Lung (tissue), 11 donors: ENCODE measurements at regions not wholly inside any gene's neighbourhood (a gene's known extent, or its start where the extent isn't known, plus 50 kb on each side); places are given as distances from the start of the nearest gene placed in this dataset.
A peak's percentile ranks its signal among the peaks of the same experiment; 100 is the strongest.

Experiments used
- ATAC-seq: fragments of 200-7000 bp; cut with Tn5 transposase; one replicate; pipeline ENCODE4 v1.9.1; 2020; ENCODE audit warnings: moderate number of reproducible peaks; ENCODE audit not compliant: insufficient read depth, low FRiP score
- DNase-seq, 3 donors: peaks; one replicate each; pipeline ENCODE4 v3.0.0-alpha.2; 2013 to 2017
- H3K27ac ChIP-seq, 2 donors: one replicate each; pipeline ENCODE4 v1.5.1; 2013; ENCODE audit warnings: mild to moderate bottlenecking in 2 of 2, moderate library complexity in 2 of 2, control low read depth in 1 of 2, inconsistent platforms in 1 of 2, low read depth in 1 of 2, low read length in 1 of 2
- H3K27me3 ChIP-seq, 3 donors: one replicate each; pipeline ENCODE4 v1.5.1; 2013; ENCODE audit warnings: low read length in 2 of 3; ENCODE audit not compliant: control insufficient read depth in 3 of 3, insufficient read depth in 3 of 3
- H3K36me3 ChIP-seq, 4 donors: one replicate each; pipeline ENCODE4 v1.5.1; 2013; ENCODE audit warnings: low read length in 4 of 4, mild to moderate bottlenecking in 1 of 4, moderate library complexity in 1 of 4; ENCODE audit not compliant: control insufficient read depth in 4 of 4, insufficient read depth in 4 of 4
- H3K4me1 ChIP-seq, 5 donors: one replicate each; pipeline ENCODE4 v1.5.1; 2013; ENCODE audit warnings: low read length in 5 of 5, mild to moderate bottlenecking in 2 of 5, moderate library complexity in 1 of 5; ENCODE audit not compliant: control insufficient read depth in 5 of 5, insufficient read depth in 5 of 5
- H3K4me3 ChIP-seq: one replicate; pipeline ENCODE4 v1.5.1; 2013; ENCODE audit warnings: mild to moderate bottlenecking, control low read depth, moderate library complexity
- H3K9ac ChIP-seq, 2 donors: one replicate each; pipeline ENCODE4 v1.5.1; 2013; ENCODE audit warnings: low read length in 2 of 2, control low read depth in 1 of 2; ENCODE audit not compliant: insufficient read depth in 1 of 2
- H3K9me3 ChIP-seq, 4 donors: one replicate each; pipeline ENCODE4 v1.5.1; 2013; ENCODE audit warnings: low read length in 3 of 4, mild to moderate bottlenecking in 1 of 4, moderate library complexity in 1 of 4; ENCODE audit not compliant: control insufficient read depth in 4 of 4, insufficient read depth in 3 of 4
- CTCF ChIP-seq: IDR thresholded peaks from 2 replicates; pipeline ENCODE4 v1.5.1; 2012; ENCODE audit warnings: mild to moderate bottlenecking; ENCODE audit errors: control extremely low read depth, extremely low read depth
- WGBS, 2 donors: extraction: QIAGEN DNeasy Blood & Tissue Kit; methylation state at CpG; one replicate each; pipeline ENCODE4 v1.1.7; 2013; 5-methylcytosine and 5-hydroxymethylcytosine counted together
- donor health status: control.
- donor health status: control.
- donor health status: Bipolar disorder and iron deficiency.
- donor health status: healthy.
- donor health status: DM: yes; HTN: yes; CAD: no.

GRCh38 chrX:116276261-116276660, 105.7 kb downstream of the AGTR2 start:
- TF ChIP-seq CTCF: no peak
- H3K4me3 ChIP-seq: no peak overlapping the region
- no peaks in the 10 kb centered on the region for H3K9me3 ChIP-seq
- H3K9ac ChIP-seq: no peak overlapping the region
- peaks cover 0 to 6% (median 0%) of the 10 kb centered on the region in 5 donors for H3K4me1 ChIP-seq
- H3K27me3 ChIP-seq: peaks cover 2 to 34% (median 15%) of the 10 kb centered on the region in 3 donors
- 38 to 62% methylated on average over 1 of the region's 1 CpG for WGBS, 2 donors
- no peaks in the 10 kb centered on the region for H3K36me3 ChIP-seq
- peak; percentile 67 to 87 (median 82) for DNase-seq
- H3K27ac ChIP-seq: no peak overlapping the region
- ATAC-seq: no peak

- H3K27ac ChIP-seq: no peak overlapping the region
- no peak for TF ChIP-seq CTCF
- H3K9me3 ChIP-seq: no peaks in the 10 kb centered on the region
- H3K4me1 ChIP-seq: peaks cover 0 to 6% (median 0%) of the 10 kb centered on the region in 5 donors
- ATAC-seq (no peak), DNase-seq (peak in 1 of 3 donors; percentile 15)
- peaks cover 3 to 34% (median 18%) of the 10 kb centered on the region in 3 donors for H3K27me3 ChIP-seq
- 67 to 70% methylated on average over 7 of the region's 7 CpGs for WGBS, 2 donors
- H3K9ac ChIP-seq: no peak overlapping the region
- H3K4me3 ChIP-seq: no peak overlapping the region
- no peaks in the 10 kb centered on the region for H3K36me3 ChIP-seq
These were observed 107.0 kb downstream of the AGTR2 start for GRCh38 chrX:116277351-116278225.

- Histone ChIP-seq H3K27me3 (peaks cover 3 to 29% (median 14%) of the 10 kb centered on the region in 3 donors), H3K4me3 (no peak overlapping the region), H3K36me3 (no peaks in the 10 kb centered on the region), H3K9me3 (no peaks in the 10 kb centered on the region), H3K27ac (no peak overlapping the region), H3K4me1 (peaks cover 0 to 6% (median 0%) of the 10 kb centered on the region in 5 donors), H3K9ac (no peak overlapping the region)
- TF ChIP-seq CTCF: no peak
- WGBS, 2 donors: 35 to 50% methylated on average over 3 of the region's 3 CpGs
- ATAC-seq: no peak
- DNase-seq: no peak
These were observed 108.3 kb downstream of the AGTR2 start for GRCh38 chrX:116278826-116279225.
